Skeletal muscle satellite cell (primary cell): ENCODE measurements at regions not wholly inside any gene's neighbourhood (a gene's known extent, or its start where the extent isn't known, plus 50 kb on each side); places are given as distances from the start of the nearest gene placed in this dataset. TPM values are rescaled to one million over a fixed set of nuclear protein-coding genes. Genes with fewer than 3 reads are reported as not detected.

Experiments
- H3K27me3 ChIP-seq: 2 replicates; pipeline ENCODE4 v1.7.0; 2013; ENCODE audit warnings: low read length; ENCODE audit not compliant: control insufficient read depth, insufficient read depth
- H3K36me3 ChIP-seq: 2 replicates; pipeline ENCODE4 v1.7.0; 2013; ENCODE audit warnings: mild to moderate bottlenecking, control low read depth, low read length; ENCODE audit not compliant: insufficient read depth
- H3K4me1 ChIP-seq: 2 replicates; pipeline ENCODE4 v1.7.0; 2013; ENCODE audit warnings: low read length; ENCODE audit not compliant: control insufficient read depth, insufficient read depth
- H3K4me2 ChIP-seq: 2 replicates; pipeline ENCODE4 v1.7.0; 2013; ENCODE audit warnings: mild to moderate bottlenecking, low read length
- H3K4me3 ChIP-seq: 2 replicates; pipeline ENCODE4 v1.7.0; 2013; ENCODE audit warnings: low read length
- H3K9ac ChIP-seq: 2 replicates; pipeline ENCODE4 v1.7.0; 2013; ENCODE audit warnings: mild to moderate bottlenecking, low read depth, low read length, moderate library complexity
- H3K9me3 ChIP-seq: replicated peaks from 2 replicates; pipeline ENCODE4 v1.7.0; 2013; ENCODE audit warnings: mild to moderate bottlenecking, control low read depth, low read length
- small RNA-seq: library from RNA; depleted of rRNA; stranded (forward); fragments of <200 nt; gene quantifications from one replicate; pipeline ENCODE3, GENCODE V24; 2012

DNA sequence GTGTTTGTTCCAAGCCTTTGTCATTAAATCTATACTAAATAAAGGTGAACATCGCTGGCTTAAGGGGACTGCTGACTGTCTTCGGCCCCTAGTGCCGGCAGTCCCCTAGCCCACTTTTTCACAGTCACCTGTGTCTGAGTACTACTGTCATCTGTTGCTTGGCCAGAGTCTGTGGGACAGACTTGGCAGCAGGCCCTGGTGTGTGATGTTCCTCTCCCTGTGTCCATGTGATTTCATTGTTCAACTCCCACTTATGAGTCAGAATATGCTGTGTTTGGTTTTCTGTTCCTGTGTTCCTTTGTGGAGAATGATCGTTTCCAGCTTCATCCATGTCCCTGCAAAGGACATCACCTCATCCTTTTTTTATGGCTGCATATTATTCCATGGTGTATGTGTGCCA lies 133.4 kb downstream of the HAO1 start:
- Histone ChIP-seq H3K4me1 (peaks cover 5% of the 10 kb centered on the region), H3K27me3 (no peaks in the 10 kb centered on the region), H3K4me2 (no peak overlapping the region), H3K9me3 (no peaks in the 10 kb centered on the region), H3K9ac (no peak overlapping the region), H3K36me3 (no peaks in the 10 kb centered on the region), H3K4me3 (no peak overlapping the region)

DNA sequence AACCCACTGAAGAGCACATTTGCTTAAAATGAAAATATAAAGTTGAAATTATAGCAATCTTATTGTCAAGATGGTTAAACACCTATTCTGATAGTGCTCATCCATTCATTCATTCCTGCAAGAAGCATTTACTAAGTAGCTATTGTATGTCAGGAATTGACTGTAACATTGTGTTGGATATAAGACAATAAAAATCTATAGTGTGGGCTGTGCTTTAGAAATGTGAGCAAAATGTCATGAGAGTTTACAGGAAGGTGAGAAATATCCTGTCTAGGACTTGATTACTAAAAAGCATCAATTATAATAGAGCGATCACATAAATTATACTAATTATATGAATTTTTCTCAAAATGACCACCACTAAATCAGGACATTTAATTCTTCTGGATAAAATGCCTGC lies 123.0 kb downstream of the HAO1 start:
- no peaks in the 10 kb centered on the region for H3K4me1 ChIP-seq
- H3K9me3 ChIP-seq: no peaks in the 10 kb centered on the region
- H3K4me2 ChIP-seq: no peak overlapping the region
- H3K4me3 ChIP-seq: no peak overlapping the region
- no peaks in the 10 kb centered on the region for H3K36me3 ChIP-seq
- H3K27me3 ChIP-seq: no peaks in the 10 kb centered on the region
- no peak overlapping the region for H3K9ac ChIP-seq

GRCh38 chr20:7818477-7818876 lies 121.8 kb downstream of the HAO1 start:
- H3K9me3 ChIP-seq: no peaks in the 10 kb centered on the region
- H3K27me3 ChIP-seq: no peaks in the 10 kb centered on the region

GRCh38 chr20:7820897-7821296 lies 119.4 kb downstream of the HAO1 start:
- Histone ChIP-seq H3K4me1 (no peaks in the 10 kb centered on the region), H3K4me3 (no peak overlapping the region), H3K9ac (no peak overlapping the region), H3K9me3 (no peaks in the 10 kb centered on the region), H3K36me3 (no peaks in the 10 kb centered on the region), H3K4me2 (no peak overlapping the region), H3K27me3 (no peaks in the 10 kb centered on the region)

More at GRCh38 chr20:7818477-7818876, 121.8 kb downstream of the HAO1 start:
- no peaks in the 10 kb centered on the region for H3K4me1 ChIP-seq
- no peak overlapping the region for H3K4me2 ChIP-seq
- no peak overlapping the region for H3K4me3 ChIP-seq
- H3K36me3 ChIP-seq: no peaks in the 10 kb centered on the region
- no peak overlapping the region for H3K9ac ChIP-seq

- no peak overlapping the region for H3K4me2 ChIP-seq
- no peaks in the 10 kb centered on the region for H3K9me3 ChIP-seq
- no peaks in the 10 kb centered on the region for H3K36me3 ChIP-seq
- H3K9ac ChIP-seq: no peak overlapping the region
- H3K4me1 ChIP-seq: no peaks in the 10 kb centered on the region
- no peak overlapping the region for H3K4me3 ChIP-seq
- no peaks in the 10 kb centered on the region for H3K27me3 ChIP-seq
Observed at GRCh38 chr20:7822772-7823171, 117.5 kb downstream of the HAO1 start.

DNA sequence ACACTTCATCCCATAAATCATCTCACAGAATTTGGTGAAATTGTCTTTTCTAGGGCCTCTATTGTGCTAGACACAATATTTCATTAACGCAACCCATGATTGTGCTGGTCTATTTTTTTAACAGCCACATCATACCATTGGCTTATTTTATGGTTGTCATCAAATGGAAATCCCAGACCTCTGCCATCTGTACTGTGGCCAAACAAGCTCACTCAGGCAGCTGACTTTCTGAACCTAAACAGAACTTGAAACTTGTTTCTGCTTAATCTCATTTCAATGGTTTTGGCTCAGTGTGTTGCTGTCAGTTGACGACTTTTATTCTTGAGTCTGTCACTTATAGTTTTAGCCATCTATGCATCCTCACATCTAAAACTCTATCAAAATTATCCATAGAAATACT lies 111.8 kb downstream of the HAO1 start:
- no peaks in the 10 kb centered on the region for H3K9me3 ChIP-seq
- no peaks in the 10 kb centered on the region for H3K27me3 ChIP-seq
- no peak overlapping the region for H3K4me3 ChIP-seq
- H3K4me1 ChIP-seq: no peaks in the 10 kb centered on the region
- no peaks in the 10 kb centered on the region for H3K36me3 ChIP-seq
- H3K9ac ChIP-seq: no peak overlapping the region
- H3K4me2 ChIP-seq: no peak overlapping the region

GRCh38 chr20:7829031-7829430 lies 111.2 kb downstream of the HAO1 start:
- Histone ChIP-seq H3K4me2 (no peak overlapping the region), H3K4me3 (no peak overlapping the region), H3K9me3 (no peaks in the 10 kb centered on the region), H3K36me3 (no peaks in the 10 kb centered on the region), H3K4me1 (no peaks in the 10 kb centered on the region), H3K27me3 (no peaks in the 10 kb centered on the region), H3K9ac (no peak overlapping the region)

DNA sequence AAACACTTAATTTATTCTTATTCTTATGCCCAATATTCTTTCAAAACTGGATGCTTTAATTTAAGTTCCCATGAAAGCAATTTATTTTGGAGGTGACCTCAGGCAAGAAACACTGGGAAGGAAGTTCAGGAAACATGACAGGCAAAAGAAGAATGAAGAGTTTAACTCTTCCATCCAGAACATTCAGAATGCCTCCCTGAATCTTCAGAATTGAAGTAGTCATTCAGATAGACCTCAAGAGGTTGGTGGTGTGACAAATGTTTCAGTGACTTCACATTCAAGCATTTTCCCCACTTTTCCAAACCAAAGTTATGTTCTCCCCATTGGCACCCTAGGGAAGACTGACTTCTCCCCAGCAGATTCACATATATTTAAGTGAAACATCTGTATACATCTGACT lies 110.5 kb downstream of the HAO1 start:
- Histone ChIP-seq H3K27me3 (no peaks in the 10 kb centered on the region), H3K4me1 (no peaks in the 10 kb centered on the region), H3K9ac (no peak overlapping the region), H3K4me2 (no peak overlapping the region), H3K4me3 (no peak overlapping the region), H3K9me3 (no peaks in the 10 kb centered on the region), H3K36me3 (no peaks in the 10 kb centered on the region)

Small RNA genes in the stretch of these regions (small RNA-seq; reads per million reads assigned to genes)
- not detected for gene MIR8062
- gene RN7SL547P: not detected
